IMR-90 (cell line): ENCODE measurements at regions not wholly inside any gene's neighbourhood (a gene's known extent, or its start where the extent isn't known, plus 50 kb on each side); places are given as distances from the start of the nearest gene placed in this dataset.

ENCODE experiments used
- ATAC-seq: fragments of 200-7000 bp; cut with Tn5 transposase; 2 replicates; pipeline ENCODE4 v1.9.1; 2020; ENCODE audit warnings: low read depth, mild to moderate bottlenecking, moderate library complexity
- BruUV-seq: library from RNA; stranded (reverse); fragments of 400-500 nt; replicated peaks from 2 replicates; lab custom pipeline; 2021; lab: Mats Ljungman, UMichigan
- CTCF ChIA-PET: fragments of 300-600 bp; formaldehyde crosslinking; extraction: SDS; loops from one replicate; lab custom pipeline; 2021; ENCODE audit warnings: antibody characterized with exemption; lab: Yijun Ruan, JAX
- POLR2A ChIA-PET: fragments of 300-600 bp; sonication (Branson Sonifier 250); formaldehyde crosslinking; loops from one replicate; lab custom pipeline; 2022; ENCODE audit warnings: antibody characterized with exemption; ENCODE audit not compliant: unreplicated experiment; lab: Charles Lee
- DNase-seq: peaks from one replicate; pipeline ENCODE4 v3.0.0; 2013
- H2AFZ ChIP-seq: replicated peaks from 2 replicates; pipeline ENCODE3; 2013; ENCODE audit warnings: low read length, mild to moderate bottlenecking; ENCODE audit not compliant: poor library complexity
- H2AK5ac ChIP-seq: 2 replicates; pipeline ENCODE4 v1.6.1; 2013; ENCODE audit warnings: low read depth, low read length, inconsistent platforms
- H2AK9ac ChIP-seq: replicated peaks from 2 replicates; pipeline ENCODE3; 2013; ENCODE audit warnings: mild to moderate bottlenecking, low read depth, low read length, moderate library complexity; ENCODE audit not compliant: poor library complexity
- H2BK120ac ChIP-seq: 2 replicates; pipeline ENCODE4 v1.6.1; 2013; ENCODE audit warnings: low read depth, low read length, inconsistent platforms
- H2BK15ac ChIP-seq: 3 replicates; pipeline ENCODE4 v1.6.1; 2013; ENCODE audit warnings: low read depth, low read length, inconsistent platforms
- H2BK20ac ChIP-seq: 2 replicates; pipeline ENCODE4 v1.6.1; 2013; ENCODE audit warnings: low read depth, mild to moderate bottlenecking, inconsistent platforms, low read length, moderate library complexity
- H2BK5ac ChIP-seq: 2 replicates; pipeline ENCODE4 v1.6.1; 2013; ENCODE audit warnings: mild to moderate bottlenecking, low read depth, low read length, inconsistent platforms; ENCODE audit not compliant: poor library complexity, severe bottlenecking
- H3K14ac ChIP-seq: replicated peaks from 2 replicates; pipeline ENCODE4 v1.6.1; 2013; ENCODE audit warnings: low read depth, low read length, inconsistent platforms
- H3K18ac ChIP-seq: 2 replicates; pipeline ENCODE4 v1.6.1; 2013; ENCODE audit warnings: low read depth, low read length, control low read depth
- H3K23ac ChIP-seq: 2 replicates; pipeline ENCODE4 v1.6.1; 2013; ENCODE audit warnings: low read depth, low read length, inconsistent platforms
- H3K27ac ChIP-seq: 2 replicates; pipeline ENCODE4 v1.5.1; 2013; ENCODE audit warnings: mild to moderate bottlenecking, control low read depth, low read length; ENCODE audit not compliant: insufficient read depth
- H3K27me3 ChIP-seq: 2 replicates; pipeline ENCODE4 v1.6.1; 2013; ENCODE audit warnings: low read length; ENCODE audit not compliant: control insufficient read depth, insufficient read depth
- H3K36me3 ChIP-seq: 2 replicates; pipeline ENCODE4 v1.6.1; 2013; ENCODE audit warnings: low read length, mixed read lengths; ENCODE audit not compliant: control insufficient read depth, insufficient read depth
- H3K4ac ChIP-seq: 2 replicates; pipeline ENCODE4 v1.6.1; 2013; ENCODE audit warnings: low read depth, low read length, inconsistent platforms
- H3K4me1 ChIP-seq: 2 replicates; pipeline ENCODE4 v1.6.1; 2013; ENCODE audit warnings: low read length, mixed read lengths; ENCODE audit not compliant: control insufficient read depth, insufficient read depth
- H3K4me2 ChIP-seq: 2 replicates; pipeline ENCODE4 v1.6.1; 2013; ENCODE audit warnings: low read depth, mild to moderate bottlenecking, control low read depth, low read length, moderate library complexity
- H3K4me3 ChIP-seq: 2 replicates; pipeline ENCODE4 v1.5.1; 2013; ENCODE audit warnings: low read depth, mild to moderate bottlenecking, control low read depth, low read length, moderate library complexity; ENCODE audit not compliant: insufficient read depth
- H3K56ac ChIP-seq: 2 replicates; pipeline ENCODE4 v1.6.1; 2013; ENCODE audit warnings: low read length, inconsistent platforms; ENCODE audit not compliant: insufficient read depth; ENCODE audit errors: extremely low read depth
- H3K79me1 ChIP-seq, 2 experiments: 2 replicates each; pipeline ENCODE4 v1.6.1; 2013; ENCODE audit warnings: low read length in 2 of 2, inconsistent platforms in 1 of 2, low read depth in 1 of 2
- H3K9ac ChIP-seq: 2 replicates; pipeline ENCODE4 v1.6.1; 2013; ENCODE audit warnings: low read depth, low read length, control low read depth
- H3K9me1 ChIP-seq: 2 replicates; pipeline ENCODE4 v1.6.1; 2013; ENCODE audit warnings: low read length, inconsistent platforms; ENCODE audit not compliant: insufficient read depth
- H3K9me3 ChIP-seq: 2 replicates; pipeline ENCODE4 v1.6.1; 2013; ENCODE audit warnings: low read length; ENCODE audit not compliant: control insufficient read depth, insufficient read depth
- H4K20me1 ChIP-seq: 2 replicates; pipeline ENCODE4 v1.6.1; 2013; ENCODE audit warnings: low read length, inconsistent platforms; ENCODE audit not compliant: insufficient read depth
- H4K5ac ChIP-seq: 2 replicates; pipeline ENCODE4 v1.6.1; 2013; ENCODE audit warnings: mild to moderate bottlenecking, low read depth, low read length, control low read depth
- H4K8ac ChIP-seq, 2 experiments: 2 replicates each; pipeline ENCODE4 v1.6.1; 2013; ENCODE audit warnings: low read depth in 2 of 2, low read length in 2 of 2, control low read depth in 1 of 2, inconsistent platforms in 1 of 2
- H4K91ac ChIP-seq: 2 replicates; pipeline ENCODE4 v1.6.1; 2013; ENCODE audit warnings: low read depth, low read length, inconsistent platforms; ENCODE audit not compliant: insufficient read depth
- BHLHE40 ChIP-seq: fragments of 150-350 bp; IDR thresholded peaks from 2 replicates; pipeline ENCODE4 v1.6.1; 2016; ENCODE audit warnings: mild to moderate bottlenecking, low read depth, low read length
- CEBPB ChIP-seq: IDR thresholded peaks from 2 replicates; pipeline ENCODE4 v1.6.1; 2012; ENCODE audit warnings: low read depth, low read length, improper control_type of control experiment
- CTCF ChIP-seq: conservative IDR thresholded peaks from 2 replicates; pipeline ENCODE4 v1.5.1; 2012; ENCODE audit warnings: mild to moderate bottlenecking, low read depth, low read length, improper control_type of control experiment
- ELK1 ChIP-seq: fragments of 150-350 bp; IDR thresholded peaks from 2 replicates; pipeline ENCODE4 v1.6.1; 2016; ENCODE audit warnings: low read depth, mild to moderate bottlenecking, low read length, moderate library complexity, borderline replicate concordance
- FOS ChIP-seq: fragments of 150-350 bp; IDR thresholded peaks from 2 replicates; pipeline ENCODE4 v1.6.1; 2016; ENCODE audit warnings: low read depth, low read length
- MAFK ChIP-seq: IDR thresholded peaks from 2 replicates; pipeline ENCODE4 v1.6.1; 2012; ENCODE audit warnings: low read depth, low read length, improper control_type of control experiment
- MAZ ChIP-seq: IDR thresholded peaks from 2 replicates; pipeline ENCODE4 v1.6.1; 2012; ENCODE audit warnings: low read depth, mild to moderate bottlenecking, low read length, improper control_type of control experiment, moderate library complexity, borderline replicate concordance
- MXI1 ChIP-seq: IDR thresholded peaks from 2 replicates; pipeline ENCODE4 v1.6.1; 2012; ENCODE audit warnings: low read depth, mild to moderate bottlenecking, low read length, moderate library complexity, borderline replicate concordance
- RAD21 ChIP-seq: IDR thresholded peaks from 2 replicates; pipeline ENCODE4 v1.6.1; 2012; ENCODE audit warnings: low read length, improper control_type of control experiment
- RCOR1 ChIP-seq: IDR thresholded peaks from 2 replicates; pipeline ENCODE4 v1.6.1; 2012; ENCODE audit warnings: mild to moderate bottlenecking, low read length, improper control_type of control experiment; ENCODE audit not compliant: insufficient replicate concordance
- SMC3 ChIP-seq: fragments of 150-350 bp; IDR thresholded peaks from 2 replicates; pipeline ENCODE4 v1.6.1; 2016; ENCODE audit warnings: low read depth, mild to moderate bottlenecking, antibody characterized with exemption, low read length, moderate library complexity
- USF2 ChIP-seq: fragments of 150-350 bp; IDR thresholded peaks from 2 replicates; pipeline ENCODE4 v1.6.1; 2017; ENCODE audit warnings: mild to moderate bottlenecking, antibody characterized with exemption, low read length, low read depth
- WGBS, 2 experiments: methylation state at CpG; one replicate each; pipeline versions ENCODE4 v1.1.5 to v1.1.7; 2013; ENCODE audit warnings: missing lambda C conversion rate in 2 of 2; ENCODE audit not compliant: insufficient read length in 1 of 2; ENCODE audit errors: extremely low coverage in 2 of 2; 5-methylcytosine and 5-hydroxymethylcytosine counted together
- dilution Hi-C: fragments of 300-500 bp; cut with HindIII; formaldehyde crosslinking; loops from one replicate; pipeline ENCODE4 v1.14.3; 2018; ENCODE audit warnings: low sequenced_read_pairs; ENCODE audit not compliant: unreplicated experiment
- in situ Hi-C: fragments of 300-500 bp; cut with MboI; formaldehyde crosslinking; loops from 3 replicates; pipeline ENCODE4 v1.14.3; 2019; ENCODE audit warnings: low sequenced_read_pairs, inconsistent platforms, mixed read lengths
- intact Hi-C: fragments of 100-400 bp; cut with micrococcal nuclease; formaldehyde crosslinking; loops from 2 replicates; pipeline ENCODE4 v1.10.0; 2022

GRCh38 chr15:31267161-31268107, 59.2 kb upstream of the KLF13 start:
- Histone ChIP-seq H2BK5ac (no peak overlapping the region), H3K27me3 (peaks cover 4% of the 10 kb centered on the region; the same call in 1 of the 2 replicates), H2BK20ac (no peak overlapping the region), H3K79me1 (no peaks in the 10 kb centered on the region), H2AK9ac (no peak overlapping the region), H2BK15ac (no peak overlapping the region), H4K91ac (no peak overlapping the region), H3K56ac (no peak overlapping the region), H3K4me1 (no peaks in the 10 kb centered on the region), H3K36me3 (no peaks in the 10 kb centered on the region), H2AK5ac (no peak overlapping the region), H2BK120ac (no peak overlapping the region), H3K4me3 (no peak overlapping the region), H3K18ac (no peak overlapping the region), H2AFZ (no peak overlapping the region), H4K5ac (no peak overlapping the region), H4K20me1 (no peaks in the 10 kb centered on the region), H3K4me2 (no peak overlapping the region), H3K4ac (no peak overlapping the region), H3K14ac (no peak overlapping the region), H3K9me3 (no peaks in the 10 kb centered on the region), H3K9ac (no peak overlapping the region), H4K8ac (no peak overlapping the region), H3K23ac (no peak overlapping the region), H3K27ac (no peak overlapping the region), H3K9me1 (no peaks in the 10 kb centered on the region)
- TF ChIP-seq RCOR1 (no peak), MAFK (no peak), RAD21 (no peak), SMC3 (no peak), CTCF (no peak), MXI1 (no peak), ELK1 (no peak), FOS (no peak), MAZ (no peak), USF2 (no peak), CEBPB (no peak), BHLHE40 (no peak)
- intact Hi-C loops = no loop called here
- no TSS peak for BruUV-seq
- ATAC-seq (no peak), DNase-seq (no peak)
- in situ Hi-C loops = no loop called here
- ChIA-PET CTCF (no interaction called here), POLR2A (no interaction called here)
- dilution Hi-C loops = no loop called here
- WGBS, 2 experiments = 70% methylated on average over 6 of the region's 20 CpGs; no CpG with 5 or more reads in 1 of the 2 experiments
